HK-2 (cell line): ENCODE measurements at regions not wholly inside any gene's neighbourhood (a gene's known extent, or its start where the extent isn't known, plus 50 kb on each side); places are given as distances from the start of the nearest gene placed in this dataset.
A peak's percentile ranks its signal among the peaks of the same experiment; 100 is the strongest.

Source experiments
- DNase-seq: peaks from one replicate; pipeline ENCODE4 v3.0.0-alpha.2; 2018; ENCODE audit not compliant: unreplicated experiment

DNA sequence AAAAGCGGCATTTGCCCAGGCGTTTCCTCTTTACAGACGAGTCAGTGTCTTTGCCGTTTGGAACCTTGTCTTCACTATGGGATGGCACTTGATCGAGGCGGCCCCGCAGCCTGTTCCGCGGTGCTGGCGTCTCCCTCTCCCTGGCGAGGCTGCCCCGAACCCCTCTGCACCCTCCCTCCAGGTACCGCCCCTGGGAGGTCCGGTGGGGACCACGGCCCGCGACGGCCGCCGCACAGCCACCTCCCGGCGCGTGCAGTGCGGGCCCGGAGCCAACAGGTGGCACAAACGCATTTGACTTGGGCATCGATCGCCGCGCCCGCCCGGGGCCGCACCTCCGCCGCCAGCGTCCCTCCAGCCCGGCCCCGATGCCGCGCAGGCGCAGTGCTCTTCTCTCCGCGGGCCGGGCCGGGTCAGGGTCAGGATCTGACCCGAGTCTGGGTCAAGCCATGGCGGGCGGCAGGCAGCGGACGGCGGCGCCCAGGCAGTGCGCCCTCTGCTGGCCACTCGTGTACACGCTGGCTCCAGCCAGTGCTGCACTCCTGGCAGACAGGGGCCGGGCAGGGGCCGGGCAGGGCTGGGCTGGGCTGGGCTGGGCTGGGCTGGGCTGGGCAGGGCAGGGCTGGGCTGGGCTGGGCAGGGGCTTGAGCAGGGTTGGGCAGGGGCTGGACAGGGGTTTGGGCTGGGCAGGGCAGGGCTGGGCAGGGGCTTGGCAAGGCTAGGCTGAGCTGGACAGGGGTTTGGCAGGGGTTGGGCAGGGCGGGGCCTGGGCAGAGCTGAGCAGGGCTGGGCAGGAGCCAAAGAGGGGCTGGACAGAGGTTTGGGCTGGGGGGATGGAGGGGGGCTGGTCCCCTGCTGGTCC lies 155.8 kb upstream of the IRX4 start:
- peak; percentile 78 for DNase-seq

DNA sequence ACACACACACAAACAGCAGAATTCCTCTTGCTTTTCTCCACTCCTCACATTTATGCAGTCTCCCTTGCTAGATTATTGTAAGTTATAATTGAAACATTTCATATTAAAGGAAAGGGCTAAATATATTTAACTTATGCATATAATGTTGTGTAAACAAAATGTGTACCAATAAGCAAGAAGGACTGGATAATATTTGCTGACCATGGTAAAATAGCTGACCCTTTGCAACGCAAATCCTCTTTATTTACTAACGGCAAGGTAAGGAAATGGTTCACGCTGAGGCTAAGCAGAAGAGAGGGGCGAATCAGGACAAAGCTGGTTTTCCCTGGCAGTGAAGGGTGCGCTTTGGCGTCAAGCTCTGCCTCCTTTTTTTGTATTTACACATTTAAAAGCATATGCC lies 154.2 kb upstream of the IRX4 start:
- no peak for DNase-seq

DNA sequence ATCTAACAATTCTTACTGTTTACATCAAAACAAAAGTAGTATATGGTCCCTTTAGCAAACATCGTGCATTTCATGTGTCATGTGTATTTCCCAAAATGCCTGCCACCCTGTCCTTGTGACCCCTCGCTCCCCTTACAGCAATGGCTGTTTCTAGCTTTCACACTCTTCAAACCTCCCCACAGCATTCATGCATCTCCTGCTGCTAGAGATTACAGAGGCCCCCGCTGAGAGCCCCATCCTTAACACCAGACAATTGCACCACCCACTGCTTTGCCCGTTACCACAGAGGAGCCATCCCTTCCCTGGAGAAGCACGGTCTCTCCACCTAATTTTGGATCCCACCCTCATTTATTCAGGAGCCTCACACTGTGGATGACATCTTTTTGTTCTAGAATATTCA lies 149.7 kb upstream of the IRX4 start:
- no peak for DNase-seq

DNA sequence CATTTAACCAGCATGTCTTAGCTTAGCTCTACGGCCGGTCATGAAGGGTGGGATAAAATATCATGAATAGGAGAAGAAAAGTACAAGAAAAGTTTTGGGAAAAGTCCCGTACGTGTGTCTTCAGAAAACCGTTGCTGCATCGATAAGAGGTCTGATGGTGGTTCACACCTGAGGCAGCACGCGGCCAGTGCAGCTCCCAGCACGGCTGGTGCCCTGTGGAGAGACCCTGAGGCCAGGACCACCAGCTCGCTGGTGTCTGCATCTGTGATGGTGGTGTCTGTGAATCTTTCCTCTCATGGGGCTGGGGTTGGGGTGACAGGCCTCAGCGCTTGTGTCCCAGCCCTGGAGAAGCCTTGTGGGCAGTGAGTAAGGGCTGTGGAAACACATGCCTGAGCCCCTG lies 148.9 kb upstream of the IRX4 start:
- DNase-seq, result no peak

DNA sequence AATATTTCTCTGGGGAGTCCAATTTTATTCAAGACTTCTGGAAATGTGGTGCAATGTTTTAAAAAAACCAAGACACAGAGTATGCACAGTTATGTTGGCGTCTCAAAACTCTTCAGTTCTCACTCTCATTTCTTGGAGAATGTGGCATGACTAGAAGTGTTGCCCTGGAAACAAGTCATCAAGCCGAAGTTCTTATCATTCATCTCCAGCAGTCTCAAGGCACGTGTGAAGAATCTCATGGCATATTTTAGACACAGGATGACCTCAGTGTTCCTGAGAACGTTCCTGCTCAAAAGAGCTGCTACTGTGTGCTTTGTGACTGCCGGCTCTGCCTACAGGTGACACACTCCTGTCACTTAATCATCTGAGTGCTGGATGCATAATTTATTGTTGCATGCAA lies 147.4 kb upstream of the IRX4 start:
- DNase-seq, result no peak

DNA sequence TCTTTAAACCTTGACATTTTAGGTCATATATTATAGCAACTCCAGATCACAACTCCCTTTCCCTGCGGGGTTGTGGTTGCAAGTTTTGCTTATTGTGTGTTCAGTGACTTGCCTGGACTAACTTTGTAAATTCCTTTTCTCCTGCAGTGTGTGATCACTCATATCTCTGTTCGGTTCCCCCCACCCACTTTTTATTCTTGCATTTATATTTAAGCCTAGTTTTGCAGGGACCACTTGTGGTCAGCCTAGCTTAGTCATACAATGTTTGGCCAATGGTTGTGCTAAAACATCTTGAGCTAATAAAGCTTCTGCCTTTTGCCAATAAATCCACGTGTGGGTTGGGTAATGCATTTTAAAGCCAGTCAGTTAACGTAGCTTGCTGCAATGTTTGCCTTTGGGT lies 146.5 kb upstream of the IRX4 start:
- DNase-seq, result no peak

DNA sequence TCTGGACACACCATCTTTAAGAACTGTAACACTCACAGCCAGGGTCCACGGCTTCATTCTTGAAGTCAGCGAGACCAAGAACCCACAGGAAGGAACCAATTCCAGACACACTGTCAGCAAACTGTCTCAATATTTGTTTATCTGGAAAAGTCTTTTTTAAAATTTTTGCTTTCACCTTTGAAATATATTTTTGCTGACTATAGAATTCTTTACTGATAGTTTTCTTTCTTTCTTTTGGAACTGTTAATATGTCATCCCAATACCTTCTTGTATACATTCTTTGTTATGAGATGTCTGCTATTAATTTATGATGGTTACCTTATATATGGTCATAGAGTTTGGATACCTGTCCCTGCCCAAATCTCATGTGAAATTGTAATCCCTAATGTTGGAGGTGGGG lies 145.1 kb upstream of the IRX4 start:
- no peak for DNase-seq

DNA sequence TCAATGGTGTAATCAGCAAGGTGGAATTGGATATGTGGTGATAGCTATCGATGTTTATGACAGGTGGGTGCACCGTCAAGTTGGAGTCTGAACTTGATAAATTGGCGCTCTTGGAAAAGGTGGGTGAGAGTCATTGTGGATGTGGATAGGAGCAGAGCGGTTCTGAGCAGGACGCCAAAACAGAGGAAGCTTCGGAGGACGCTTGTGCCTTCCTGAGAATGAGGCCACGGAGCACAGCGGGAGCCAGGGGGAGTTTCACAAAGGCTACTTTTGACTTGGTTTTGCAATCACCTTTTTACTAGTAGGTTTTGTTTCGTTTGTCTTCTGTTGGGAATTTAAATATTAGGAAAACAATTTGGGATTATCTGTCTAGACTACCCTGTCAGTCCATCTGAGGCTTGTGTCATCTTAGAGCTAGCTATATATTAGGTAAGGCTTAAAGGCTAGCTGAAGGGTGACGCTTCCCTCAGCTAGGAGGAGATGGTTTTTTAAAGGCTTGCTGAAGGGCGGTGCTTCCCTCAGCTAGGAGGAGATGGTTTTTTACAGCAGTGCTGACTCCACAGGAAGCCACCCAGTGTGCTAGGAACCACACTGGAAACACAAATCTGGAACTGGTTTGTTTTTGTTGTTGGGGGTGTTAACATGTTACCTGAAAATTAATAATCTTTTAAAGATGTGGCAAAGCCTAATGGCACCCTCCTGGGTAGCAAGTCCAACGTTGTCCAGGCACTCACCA lies 142.4 kb upstream of the IRX4 start:
- no peak for DNase-seq

DNA sequence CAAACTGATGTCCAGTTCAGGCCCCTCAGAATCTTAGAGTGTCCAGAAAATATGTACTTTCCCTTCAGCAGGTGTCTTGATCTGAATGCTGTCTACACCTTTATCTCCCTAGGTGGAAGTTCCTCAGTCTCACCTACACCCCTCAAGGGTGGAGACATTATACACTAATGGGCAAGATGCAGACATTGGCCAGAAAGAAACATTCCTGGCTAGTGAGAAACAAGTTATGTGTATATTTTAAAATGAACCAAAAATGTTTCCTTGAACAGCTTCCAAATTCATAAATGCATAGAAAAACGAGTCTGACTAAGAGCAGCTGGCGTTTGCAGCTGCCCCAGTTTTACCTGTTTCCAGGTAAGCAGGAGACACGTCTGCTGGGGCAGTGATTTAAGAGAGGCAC lies 140.5 kb upstream of the IRX4 start:
- DNase-seq, result no peak

DNA sequence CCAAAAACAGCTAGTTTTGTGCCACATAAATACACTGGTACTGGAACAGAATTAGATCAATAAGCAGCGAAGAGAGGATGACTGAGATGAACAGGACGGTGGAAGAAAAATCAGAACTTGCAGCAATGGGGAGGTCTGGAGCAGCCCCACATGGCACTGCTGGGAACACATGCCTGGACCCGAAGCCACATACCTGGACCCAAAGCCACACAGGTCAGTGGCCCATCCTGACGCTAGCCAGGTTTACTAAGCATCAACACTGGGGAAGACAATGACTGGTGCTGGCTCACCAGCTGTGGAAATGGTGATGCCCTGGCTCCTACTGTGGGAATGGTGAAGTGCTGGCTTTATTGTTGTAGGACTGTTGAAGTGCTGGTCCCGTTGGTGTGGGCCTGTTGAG lies 139.7 kb upstream of the IRX4 start:
- DNase-seq, result no peak

DNA sequence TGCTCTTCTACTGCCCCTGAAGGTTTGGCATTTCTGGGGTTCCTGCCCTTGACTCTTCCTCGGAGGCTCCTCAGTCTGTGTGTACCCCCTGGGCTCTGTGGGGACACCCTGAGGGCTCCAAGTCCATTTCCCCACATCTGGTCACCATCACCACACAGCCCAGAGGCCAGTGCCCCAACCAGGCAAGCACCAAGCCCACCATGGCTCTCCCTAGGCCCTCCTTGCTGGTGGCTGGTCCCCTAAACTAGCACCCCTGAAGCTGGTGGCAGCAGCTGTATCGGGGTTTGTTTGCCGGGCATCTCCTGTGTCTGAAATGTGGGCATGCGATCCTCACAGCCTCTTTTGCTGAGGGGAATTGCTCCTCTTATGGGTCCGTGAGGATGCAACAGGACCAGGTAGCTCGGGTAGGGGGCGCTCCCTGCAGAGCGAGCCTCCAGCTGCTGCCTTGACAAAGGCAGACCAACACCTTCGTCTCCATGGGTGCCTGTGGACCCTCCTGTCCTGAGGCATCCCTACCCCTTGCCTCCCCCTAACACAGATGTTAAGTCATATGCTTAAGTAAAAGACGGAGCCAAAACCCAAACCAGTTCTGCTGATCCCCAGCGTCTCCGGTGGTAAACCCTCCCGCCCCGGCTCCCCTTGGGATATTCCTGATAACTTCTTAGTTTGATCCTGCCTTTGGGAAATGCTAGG lies 138.9 kb upstream of the IRX4 start:
- DNase-seq, result no peak

DNA sequence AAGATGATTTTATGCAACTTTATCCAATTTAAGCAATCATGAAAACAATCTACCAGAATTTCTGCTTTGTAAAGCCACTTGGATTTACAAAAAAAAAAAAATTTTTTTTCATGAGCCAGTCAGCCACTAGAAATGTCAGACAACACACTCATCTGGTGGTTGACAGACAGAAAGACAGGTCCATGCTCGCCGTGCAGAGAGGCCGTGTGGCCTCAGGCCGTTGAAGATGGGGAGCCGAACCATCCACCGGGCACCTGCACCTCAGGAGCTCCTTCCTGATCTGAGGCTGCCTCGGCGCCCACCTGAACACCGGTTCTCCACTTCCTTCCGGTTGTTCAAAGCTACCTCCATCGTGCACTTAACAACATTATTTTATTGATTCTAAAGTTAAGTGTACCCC lies 138.0 kb upstream of the IRX4 start:
- DNase-seq, result no peak

DNA sequence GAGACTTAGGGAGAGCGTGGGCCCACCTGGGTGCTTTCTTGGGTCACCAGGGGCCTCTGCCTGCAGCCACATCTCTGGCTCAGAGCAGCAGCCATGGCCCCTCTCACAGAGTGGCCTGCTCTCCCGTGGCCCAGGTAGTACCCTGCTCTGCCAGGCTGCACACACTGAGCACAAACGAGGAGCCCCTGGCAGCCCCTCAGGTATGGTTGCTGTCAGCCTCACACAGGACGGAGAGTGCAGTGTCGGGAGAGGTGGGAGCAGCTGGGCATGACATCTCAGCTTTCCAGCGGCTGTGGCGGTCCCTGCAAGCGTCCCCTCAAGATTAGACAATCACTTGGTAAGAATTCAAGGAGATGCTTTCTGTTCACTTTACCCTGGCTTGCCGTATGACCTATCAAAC lies 137.0 kb upstream of the IRX4 start:
- no peak for DNase-seq

DNA sequence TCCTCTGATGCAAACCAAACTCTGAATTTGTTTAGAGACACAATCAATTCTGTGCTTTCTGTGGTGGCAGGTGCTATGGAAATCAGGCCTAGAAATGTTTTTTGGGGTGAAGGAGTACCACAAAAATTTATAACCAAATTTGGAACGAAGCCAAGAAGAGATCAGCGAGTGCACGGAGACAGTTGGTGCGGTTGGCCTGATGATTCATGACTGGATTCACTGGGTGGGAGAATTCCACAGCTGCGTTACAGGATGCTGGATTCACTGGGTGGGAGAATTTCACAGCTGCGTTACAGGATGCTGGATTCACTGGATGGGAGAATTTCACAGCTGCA lies 135.6 kb upstream of the IRX4 start:
- no peak for DNase-seq

DNA sequence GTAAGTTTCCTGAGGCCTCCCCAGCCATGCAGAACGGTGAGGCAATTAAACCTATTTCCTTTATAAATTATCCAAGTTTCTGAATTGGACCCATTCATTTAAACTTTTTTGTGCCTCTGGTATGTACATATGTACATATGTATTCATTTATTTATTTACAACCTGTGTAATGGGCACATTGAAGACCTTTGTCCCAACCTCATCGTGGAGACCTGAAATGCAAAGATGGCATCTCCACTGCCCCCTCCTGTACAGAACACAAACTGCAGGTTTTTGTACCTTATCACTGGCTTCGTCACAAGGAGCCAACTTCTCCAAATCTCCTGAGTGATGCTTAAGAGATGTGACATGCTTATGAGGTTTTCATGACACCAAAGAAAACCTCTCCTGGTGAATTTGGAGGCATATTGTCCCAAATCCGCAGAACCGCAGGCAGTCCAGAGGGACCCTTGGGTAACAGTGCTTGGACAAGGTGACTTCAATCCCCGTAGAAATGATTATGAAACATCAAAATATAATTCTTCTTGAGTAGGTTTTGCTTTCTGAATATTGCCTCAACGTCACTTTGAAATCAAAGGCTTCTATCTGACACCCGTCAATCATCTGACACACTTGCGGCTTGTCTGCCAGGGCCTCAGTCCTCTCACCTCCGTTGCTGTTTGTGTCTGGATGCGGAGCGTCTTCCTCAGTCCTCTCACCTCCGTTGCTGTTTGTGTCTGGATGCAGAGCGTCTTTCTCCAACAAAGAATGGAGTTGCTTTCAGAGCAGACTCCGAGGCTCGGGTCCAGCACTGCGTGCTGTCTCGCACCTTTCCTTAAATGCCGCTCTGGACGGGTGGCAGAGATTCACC lies 135.0 kb upstream of the IRX4 start:
- no peak for DNase-seq

DNA sequence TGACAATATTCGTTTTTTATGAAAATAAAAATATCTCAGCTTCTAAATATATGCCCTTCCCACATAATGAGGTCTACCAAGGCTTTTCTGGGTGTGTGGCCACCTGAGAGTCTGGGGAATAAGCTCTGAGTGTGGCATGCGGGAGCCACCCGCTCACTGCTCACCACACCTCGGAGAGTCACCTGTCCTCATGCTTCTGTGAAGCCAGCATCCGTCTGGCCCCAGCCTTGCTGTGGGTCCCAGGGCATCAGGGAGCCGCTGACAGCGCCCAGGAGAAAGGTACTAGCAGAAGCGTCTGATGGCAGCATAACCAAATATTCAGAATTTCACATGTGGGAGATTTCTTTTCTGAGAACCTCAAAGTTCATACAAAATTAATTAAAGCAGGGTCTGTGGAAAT lies 133.2 kb upstream of the IRX4 start:
- no peak for DNase-seq

DNA sequence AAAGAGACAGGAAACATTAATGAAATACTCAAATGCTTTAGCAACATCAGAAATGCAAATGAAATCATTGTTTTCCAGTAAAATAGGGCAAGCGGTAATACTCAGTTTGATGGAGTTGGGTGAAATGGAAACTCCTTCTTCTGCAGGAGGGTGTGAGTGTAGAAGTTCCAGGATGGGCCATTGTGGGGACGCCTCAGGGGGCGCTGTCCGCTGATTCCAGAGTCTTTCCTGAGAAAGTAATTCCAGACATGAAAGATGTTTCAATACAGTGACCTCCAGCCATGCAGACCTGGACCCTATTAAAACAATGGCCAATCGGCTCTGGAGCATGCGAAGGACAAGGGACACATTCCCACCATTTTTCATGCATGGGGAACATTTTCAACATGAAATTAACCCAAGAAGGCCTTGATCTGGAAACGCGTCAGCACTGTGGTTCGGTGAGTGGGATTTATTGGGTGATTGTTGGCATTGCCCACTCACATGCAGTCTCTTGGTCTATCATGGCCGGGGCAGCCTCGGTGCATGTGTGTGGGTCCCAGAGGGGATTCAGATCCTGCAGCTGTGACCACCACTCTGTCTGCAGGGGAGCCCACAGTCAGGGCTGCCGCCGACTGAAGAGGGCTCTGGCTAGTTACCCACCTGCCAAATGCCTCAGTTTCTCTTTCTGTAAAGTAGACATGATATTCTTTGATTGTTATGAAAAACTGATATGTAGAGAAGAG lies 132.6 kb upstream of the IRX4 start:
- DNase-seq, result no peak

DNA sequence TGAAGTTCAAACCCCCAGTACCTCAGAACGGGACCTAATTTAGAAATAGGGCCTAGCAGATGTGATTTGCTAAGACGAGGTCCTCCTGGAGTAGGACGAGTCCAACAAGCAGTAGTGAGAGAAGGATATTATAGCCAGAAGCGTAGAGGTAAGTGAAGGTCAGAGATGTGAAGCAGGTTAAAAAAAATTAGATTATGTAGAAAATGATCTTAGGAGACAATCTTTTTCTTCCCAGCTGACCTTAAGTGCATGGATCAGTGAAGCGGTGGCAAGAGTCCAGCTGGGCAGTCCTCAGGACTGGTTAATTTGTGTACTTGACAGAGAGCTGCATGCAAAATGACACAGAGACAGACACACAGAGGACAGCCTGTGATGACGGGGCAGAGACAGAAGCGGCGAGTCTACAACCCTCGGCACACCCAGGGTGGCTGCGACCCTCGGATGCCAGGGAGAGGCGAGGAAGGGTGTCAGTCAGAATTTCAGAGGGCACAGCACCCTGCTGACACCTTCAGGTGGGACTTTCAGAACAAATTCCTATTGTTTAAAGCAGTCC lies 131.4 kb upstream of the IRX4 start:
- no peak for DNase-seq

DNA sequence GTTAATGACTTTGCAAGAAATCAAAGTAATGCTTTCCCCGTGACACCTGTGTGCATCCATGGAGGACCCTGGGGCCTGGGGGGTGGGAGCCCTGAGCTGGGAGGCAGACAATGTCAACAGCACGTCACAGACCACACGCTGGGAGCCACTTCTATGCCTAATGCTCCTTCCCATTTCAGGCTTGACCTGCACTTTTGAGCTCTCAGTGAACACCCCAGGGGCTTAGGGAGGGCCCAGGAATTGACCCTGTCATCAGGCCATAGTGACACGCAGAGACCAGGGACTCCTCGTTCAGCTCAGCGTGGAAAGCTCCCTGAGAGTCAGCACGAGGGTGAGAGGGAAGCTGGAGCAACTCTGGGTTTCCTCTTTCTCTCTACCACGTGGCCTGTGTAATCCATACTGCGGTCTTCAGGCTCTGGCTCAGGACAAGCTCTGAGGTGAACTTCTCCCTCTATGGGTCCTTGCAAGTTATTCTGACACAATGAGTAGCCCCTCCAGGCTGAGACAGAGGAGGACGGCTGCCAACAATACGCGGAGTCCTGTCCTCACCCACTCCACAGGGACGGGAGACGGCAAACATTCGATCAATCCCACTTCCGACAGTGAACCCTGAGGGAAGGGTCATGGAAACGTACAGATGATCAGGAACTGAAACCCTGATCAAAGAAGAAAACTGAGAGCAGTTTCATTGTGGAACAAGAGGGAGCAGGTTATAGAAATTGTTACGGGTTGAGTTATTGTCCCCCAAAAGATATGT lies 130.8 kb upstream of the IRX4 start:
- DNase-seq, result no peak

DNA sequence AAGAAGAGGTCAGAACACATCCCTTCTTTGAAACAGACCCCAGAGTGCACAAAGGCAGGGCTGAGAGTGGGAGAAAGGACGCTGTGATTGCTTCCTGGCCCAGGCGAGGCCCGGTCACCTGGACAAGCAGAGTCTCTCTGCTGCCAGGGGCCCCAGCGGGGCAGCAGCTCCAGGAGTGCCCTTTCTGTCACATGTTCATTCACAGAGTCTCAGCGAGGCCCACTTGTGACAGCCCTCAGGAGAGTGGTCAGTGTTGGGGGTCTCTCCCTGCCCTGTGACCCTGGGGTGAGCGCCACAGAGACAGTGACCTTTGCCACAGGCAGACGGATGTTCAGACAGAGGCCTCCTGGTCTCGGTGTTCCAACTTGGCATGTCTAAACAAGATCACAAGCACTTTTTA lies 130.2 kb upstream of the IRX4 start:
- DNase-seq, result no peak
